ENCODE measurements at regions not wholly inside any gene's neighbourhood (a gene's known extent, or its start where the extent isn't known, plus 50 kb on each side); places are given as distances from the start of the nearest gene placed in this dataset.

- TF ChIP-seq EZH2 (IDR thresholded peaks at IDR 0.05): no peak
- TF ChIP-seq POLR2AphosphoS5 (IDR thresholded peaks at IDR 0.05; ENCODE audit: borderline replicate concordance, low read depth, low read length): no peak
Observed at GRCh38 chr13:82905071-82905470, 977.2 kb downstream of the SLITRK1 start.

Measured in SK-N-MC (cell line).